NCI-H2227 (cell line): ENCODE measurements at regions not wholly inside any gene's neighbourhood (a gene's known extent, or its start where the extent isn't known, plus 50 kb on each side); places are given as distances from the start of the nearest gene placed in this dataset.

Experiments used
- DNase-seq: peaks from one replicate; lab custom pipeline; 2025; ENCODE audit not compliant: unreplicated experiment; lab: John Stamatoyannopoulos, UW

GRCh38 chr4:157887316-157887715 lies 285.5 kb downstream of the GASK1B start:
- DNase-seq: no peak

GRCh38 chr4:157886645-157887044 lies 286.2 kb downstream of the GASK1B start:
- no peak for DNase-seq

GRCh38 chr4:157885811-157886210 lies 287.0 kb downstream of the GASK1B start:
- no peak for DNase-seq

- DNase-seq: no peak
These were observed 289.9 kb downstream of the GASK1B start for GRCh38 chr4:157882901-157883300.

GRCh38 chr4:157880761-157881160 lies 292.1 kb downstream of the GASK1B start:
- no peak for DNase-seq

- DNase-seq: no peak
These were observed 318.0 kb downstream of the GASK1B start for GRCh38 chr4:157854819-157855218.

- DNase-seq: no peak
These were observed 332.2 kb downstream of the GASK1B start for GRCh38 chr4:157840648-157841047.

GRCh38 chr4:157840034-157840433 lies 332.8 kb downstream of the GASK1B start:
- DNase-seq: no peak

- DNase-seq: no peak
These were observed 334.5 kb downstream of the GASK1B start for GRCh38 chr4:157838366-157838765.

- no peak for DNase-seq
These were observed 335.6 kb downstream of the GASK1B start for GRCh38 chr4:157837071-157837703.

GRCh38 chr4:157832596-157832995 lies 340.2 kb downstream of the GASK1B start:
- DNase-seq: no peak

GRCh38 chr4:157824021-157824420 lies 348.8 kb downstream of the GASK1B start:
- DNase-seq: no peak

- DNase-seq: no peak
These were observed 351.0 kb downstream of the GASK1B start for GRCh38 chr4:157821814-157822213.

- peak; percentile 20 for DNase-seq
These were observed 352.9 kb downstream of the GASK1B start for GRCh38 chr4:157819693-157820464.

GRCh38 chr4:157818946-157819692 lies 353.7 kb downstream of the GASK1B start:
- no peak for DNase-seq

GRCh38 chr4:157810137-157810774 lies 362.6 kb downstream of the GASK1B start:
- no peak for DNase-seq

GRCh38 chr4:157808796-157809383 lies 363.9 kb downstream of the GASK1B start:
- DNase-seq: no peak

GRCh38 chr4:157806184-157806583 lies 366.6 kb downstream of the GASK1B start:
- DNase-seq: no peak

GRCh38 chr4:157804986-157805385 lies 367.8 kb downstream of the GASK1B start:
- no peak for DNase-seq

- DNase-seq: no peak
These were observed 368.8 kb downstream of the GASK1B start for GRCh38 chr4:157803845-157804521.
